T-helper 17 cell (primary cell): ENCODE measurements at regions not wholly inside any gene's neighbourhood (a gene's known extent, or its start where the extent isn't known, plus 50 kb on each side); places are given as distances from the start of the nearest gene placed in this dataset.
A peak's percentile ranks its signal among the peaks of the same experiment; 100 is the strongest.

Source experiments
- ATAC-seq: fragments of 150-1000 bp; cut with Tn5 transposase; 2 replicates; pipeline ENCODE4 v1.10.0; 2021; ENCODE audit warnings: mild to moderate bottlenecking, moderate library complexity
- DNase-seq, 3 donors: peaks; one replicate each; pipeline versions ENCODE4 v3.0.0 to v3.0.0-alpha.2; 2020 to 2021
- H3K9me3 ChIP-seq: one replicate; pipeline ENCODE4 v1.7.0; 2013; ENCODE audit warnings: low read length, mild to moderate bottlenecking; ENCODE audit not compliant: control insufficient read depth, poor library complexity, severe bottlenecking
- H3K27ac Mint-ChIP-seq: one replicate; pipeline ENCODE4 v1.8.0; 2022; ENCODE audit warnings: mild to moderate bottlenecking, moderate library complexity, mixed read lengths
- H3K27me3 Mint-ChIP-seq: one replicate; pipeline ENCODE4 v1.8.0; 2022; ENCODE audit warnings: mixed read lengths
- H3K36me3 Mint-ChIP-seq: one replicate; pipeline ENCODE4 v1.8.0; 2022; ENCODE audit warnings: low read depth, mixed read lengths
- H3K4me1 Mint-ChIP-seq: one replicate; pipeline ENCODE4 v1.8.0; 2022; ENCODE audit warnings: mild to moderate bottlenecking, mixed read lengths
- H3K4me3 Mint-ChIP-seq: one replicate; pipeline ENCODE4 v1.8.0; 2022; ENCODE audit warnings: mild to moderate bottlenecking, moderate library complexity, mixed read lengths

- peaks cover 2% of the 10 kb centered on the region for H3K4me1 Mint-ChIP-seq
- no peak overlapping the region for H3K4me3 Mint-ChIP-seq
- no peaks in the 10 kb centered on the region for H3K36me3 Mint-ChIP-seq
- DNase-seq (no peak), ATAC-seq (no peak)
- H3K9me3 ChIP-seq, result no peaks in the 10 kb centered on the region
- H3K27ac Mint-ChIP-seq, result no peak overlapping the region
- H3K27me3 Mint-ChIP-seq, result no peaks in the 10 kb centered on the region
These were observed 433.6 kb downstream of the AEBP2 start for GRCh38 chr12:19872621-19873540.

- no peak for DNase-seq
- Mint-ChIP-seq H3K36me3 (no peaks in the 10 kb centered on the region), H3K4me1 (no peaks in the 10 kb centered on the region), H3K27ac (no peak overlapping the region), H3K27me3 (no peaks in the 10 kb centered on the region), H3K4me3 (no peak overlapping the region)
- no peaks in the 10 kb centered on the region for H3K9me3 ChIP-seq
- ATAC-seq, result no peak
These were observed 440.8 kb downstream of the AEBP2 start for GRCh38 chr12:19880076-19880475.

DNA sequence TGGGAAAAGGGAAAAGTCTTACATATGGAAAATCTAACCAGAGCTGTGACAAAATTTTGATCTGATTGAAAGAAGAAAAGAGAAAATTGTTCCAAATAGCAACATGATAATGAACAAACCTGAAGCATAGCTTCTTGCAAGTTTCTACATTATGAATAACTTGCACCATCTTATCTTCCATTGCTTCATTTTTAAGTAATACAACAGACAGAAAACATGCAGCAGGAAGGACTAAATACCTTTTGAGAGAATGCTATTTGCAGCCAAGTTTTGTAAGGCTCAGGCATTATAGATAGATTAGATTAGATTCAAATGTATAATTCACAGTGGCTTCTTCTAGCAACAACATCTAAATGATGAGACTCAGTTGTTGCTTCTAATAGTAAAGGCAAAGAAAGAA, 441.4 kb downstream of the AEBP2 start:
- ATAC-seq (no peak), DNase-seq (no peak)
- Mint-ChIP-seq H3K27ac (no peak overlapping the region), H3K4me1 (no peaks in the 10 kb centered on the region), H3K4me3 (no peak overlapping the region), H3K27me3 (no peaks in the 10 kb centered on the region), H3K36me3 (no peaks in the 10 kb centered on the region)
- no peaks in the 10 kb centered on the region for H3K9me3 ChIP-seq

GRCh38 chr12:19882346-19882745, 443.1 kb downstream of the AEBP2 start:
- ATAC-seq (no peak), DNase-seq (no peak)
- no peaks in the 10 kb centered on the region for H3K9me3 ChIP-seq
- H3K36me3 Mint-ChIP-seq, result no peaks in the 10 kb centered on the region
- no peak overlapping the region for H3K4me3 Mint-ChIP-seq
- H3K4me1 Mint-ChIP-seq, result no peaks in the 10 kb centered on the region
- H3K27ac Mint-ChIP-seq, result no peak overlapping the region
- no peaks in the 10 kb centered on the region for H3K27me3 Mint-ChIP-seq

DNA sequence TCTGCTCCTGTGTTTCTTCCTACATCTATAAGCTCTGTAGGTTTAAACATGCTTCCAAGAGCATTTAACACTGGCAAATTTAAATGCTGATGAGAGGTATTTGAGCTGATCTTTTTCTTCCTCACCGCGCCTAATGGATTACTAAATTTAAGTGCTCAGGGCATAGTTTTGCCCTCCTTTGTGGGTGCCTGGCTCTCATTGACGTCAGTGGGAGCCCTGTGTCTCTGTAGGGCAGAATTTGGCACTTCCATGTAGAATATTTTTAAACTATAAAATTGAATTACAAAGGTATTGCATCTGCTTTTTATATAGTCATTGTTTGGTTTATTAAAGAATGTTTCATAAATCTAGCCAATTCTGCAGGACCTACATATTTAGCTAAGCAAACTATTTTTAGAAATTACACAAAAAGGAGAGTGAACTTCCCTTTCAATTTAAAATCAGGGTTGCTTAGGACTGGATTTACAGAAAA, 444.8 kb downstream of the AEBP2 start:
- no peaks in the 10 kb centered on the region for H3K4me1 Mint-ChIP-seq
- no peaks in the 10 kb centered on the region for H3K27me3 Mint-ChIP-seq
- no peaks in the 10 kb centered on the region for H3K9me3 ChIP-seq
- no peaks in the 10 kb centered on the region for H3K36me3 Mint-ChIP-seq
- H3K27ac Mint-ChIP-seq, result no peak overlapping the region
- ATAC-seq (no peak), DNase-seq (no peak)
- no peak overlapping the region for H3K4me3 Mint-ChIP-seq

GRCh38 chr12:19885093-19885812, 446.0 kb downstream of the AEBP2 start:
- no peaks in the 10 kb centered on the region for H3K9me3 ChIP-seq
- ATAC-seq (no peak), DNase-seq (no peak)
- Mint-ChIP-seq H3K4me1 (no peaks in the 10 kb centered on the region), H3K36me3 (no peaks in the 10 kb centered on the region), H3K27ac (no peak overlapping the region), H3K4me3 (no peak overlapping the region), H3K27me3 (no peaks in the 10 kb centered on the region)

DNA sequence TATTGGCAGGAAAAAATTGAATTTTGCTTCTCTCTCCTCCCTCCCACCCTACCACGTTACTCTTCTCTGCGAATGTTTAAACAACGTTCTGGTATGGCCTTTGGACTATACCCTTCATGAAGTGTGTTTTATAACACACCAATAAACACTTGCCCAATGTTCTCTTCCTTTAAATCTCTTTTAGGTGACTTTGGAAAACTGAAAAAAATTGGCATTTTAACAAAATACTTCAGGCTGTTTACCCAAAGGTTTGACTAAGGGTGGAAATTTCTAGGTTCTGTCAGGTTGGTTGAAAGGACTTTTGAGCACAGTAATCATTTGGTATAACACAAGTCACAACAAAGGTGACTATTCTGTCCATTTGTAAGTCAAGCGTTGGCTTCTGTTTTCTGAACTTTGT, 446.8 kb downstream of the AEBP2 start:
- H3K27ac Mint-ChIP-seq, result no peak overlapping the region
- H3K36me3 Mint-ChIP-seq, result no peaks in the 10 kb centered on the region
- DNase-seq (no peak), ATAC-seq (no peak)
- no peaks in the 10 kb centered on the region for H3K9me3 ChIP-seq
- H3K4me3 Mint-ChIP-seq, result no peak overlapping the region
- H3K4me1 Mint-ChIP-seq, result peaks cover 2% of the 10 kb centered on the region
- no peaks in the 10 kb centered on the region for H3K27me3 Mint-ChIP-seq

GRCh38 chr12:19886639-19887064, 447.4 kb downstream of the AEBP2 start:
- no peaks in the 10 kb centered on the region for H3K9me3 ChIP-seq
- H3K36me3 Mint-ChIP-seq, result no peaks in the 10 kb centered on the region
- DNase-seq, result no peak
- peaks cover 2% of the 10 kb centered on the region for H3K4me1 Mint-ChIP-seq
- H3K27ac Mint-ChIP-seq, result no peak overlapping the region
- ATAC-seq, result no peak
- no peaks in the 10 kb centered on the region for H3K27me3 Mint-ChIP-seq
- no peak overlapping the region for H3K4me3 Mint-ChIP-seq

DNA sequence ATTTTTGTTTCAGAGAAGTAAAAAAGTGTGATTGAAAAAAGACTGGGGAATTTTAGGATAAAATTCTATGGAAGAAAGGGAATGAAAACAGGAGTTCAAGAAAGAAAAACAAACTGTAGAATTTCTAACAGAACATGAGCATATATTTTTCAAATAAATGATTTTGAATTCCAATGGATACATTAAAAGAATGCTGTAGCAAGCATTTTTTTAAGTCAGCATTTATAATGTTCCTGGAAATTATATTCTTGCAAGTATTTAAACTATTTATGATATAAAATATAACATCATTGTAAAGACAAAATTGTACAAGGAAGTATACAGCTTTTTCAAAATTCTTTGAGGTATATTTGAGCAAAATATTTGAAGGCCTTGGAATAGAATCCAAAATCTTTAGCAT, 450.7 kb downstream of the AEBP2 start:
- ATAC-seq, result no peak
- Mint-ChIP-seq H3K4me3 (no peak overlapping the region), H3K27ac (no peak overlapping the region)

GRCh38 chr12:19891936-19892591, 452.8 kb downstream of the AEBP2 start:
- Mint-ChIP-seq H3K4me1 (peaks cover 11% of the 10 kb centered on the region), H3K27me3 (peaks cover 6% of the 10 kb centered on the region), H3K27ac (no peak overlapping the region), H3K36me3 (no peaks in the 10 kb centered on the region), H3K4me3 (no peak overlapping the region)
- DNase-seq, result no peak
- ATAC-seq, result no peak
- no peaks in the 10 kb centered on the region for H3K9me3 ChIP-seq

More for the DNA sequence above, 450.7 kb downstream of the AEBP2 start:
- Mint-ChIP-seq H3K27me3 (peaks cover 6% of the 10 kb centered on the region), H3K36me3 (no peaks in the 10 kb centered on the region), H3K4me1 (peaks cover 7% of the 10 kb centered on the region)
- no peak for DNase-seq
- no peaks in the 10 kb centered on the region for H3K9me3 ChIP-seq

DNA sequence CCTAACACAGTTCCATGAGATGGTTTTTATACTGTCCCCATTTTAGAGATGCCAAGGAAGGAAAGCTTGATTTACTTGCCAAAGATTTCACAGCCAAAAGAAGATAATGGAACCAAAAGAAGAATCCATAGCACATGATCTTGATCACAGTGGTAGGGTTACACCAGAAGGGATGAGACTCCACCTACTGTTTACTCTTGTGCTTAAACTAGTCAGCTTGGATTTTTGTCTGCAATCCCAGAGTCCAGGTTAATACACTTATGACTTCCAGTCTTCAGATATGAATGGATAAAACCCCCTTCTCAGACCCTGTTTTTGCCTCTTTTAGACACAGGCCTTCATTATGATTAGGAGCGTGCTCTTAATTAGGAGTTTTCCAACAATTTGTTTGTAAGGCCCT, 454.2 kb downstream of the AEBP2 start:
- H3K27me3 Mint-ChIP-seq, result peaks cover 6% of the 10 kb centered on the region
- H3K27ac Mint-ChIP-seq, result no peak overlapping the region
- H3K4me3 Mint-ChIP-seq, result no peak overlapping the region
- H3K4me1 Mint-ChIP-seq, result peaks cover 11% of the 10 kb centered on the region
- H3K36me3 Mint-ChIP-seq, result no peaks in the 10 kb centered on the region
- H3K9me3 ChIP-seq, result no peaks in the 10 kb centered on the region
- DNase-seq, result no peak
- no peak for ATAC-seq

- no peak for ATAC-seq
- H3K9me3 ChIP-seq, result no peaks in the 10 kb centered on the region
These were observed 454.8 kb downstream of the AEBP2 start for GRCh38 chr12:19894050-19894449.

GRCh38 chr12:19894803-19895202, 455.5 kb downstream of the AEBP2 start:
- Mint-ChIP-seq H3K4me1 (peaks cover 11% of the 10 kb centered on the region), H3K4me3 (no peak overlapping the region), H3K27me3 (peaks cover 6% of the 10 kb centered on the region), H3K27ac (peak overlapping the region; percentile 47), H3K36me3 (no peaks in the 10 kb centered on the region)
- peak; percentile 53 for ATAC-seq
- H3K9me3 ChIP-seq, result no peaks in the 10 kb centered on the region
- no peak for DNase-seq

More at GRCh38 chr12:19894050-19894449, 454.8 kb downstream of the AEBP2 start:
- H3K4me3 Mint-ChIP-seq, result peak overlapping the region; percentile 2
- peaks cover 6% of the 10 kb centered on the region for H3K27me3 Mint-ChIP-seq
- H3K36me3 Mint-ChIP-seq, result no peaks in the 10 kb centered on the region
- DNase-seq, result no peak
- peaks cover 11% of the 10 kb centered on the region for H3K4me1 Mint-ChIP-seq
- peak overlapping the region; percentile 47 for H3K27ac Mint-ChIP-seq
